ENCODE measurements at regions not wholly inside any gene's neighbourhood (a gene's known extent, or its start where the extent isn't known, plus 50 kb on each side); places are given as distances from the start of the nearest gene placed in this dataset.

DNA sequence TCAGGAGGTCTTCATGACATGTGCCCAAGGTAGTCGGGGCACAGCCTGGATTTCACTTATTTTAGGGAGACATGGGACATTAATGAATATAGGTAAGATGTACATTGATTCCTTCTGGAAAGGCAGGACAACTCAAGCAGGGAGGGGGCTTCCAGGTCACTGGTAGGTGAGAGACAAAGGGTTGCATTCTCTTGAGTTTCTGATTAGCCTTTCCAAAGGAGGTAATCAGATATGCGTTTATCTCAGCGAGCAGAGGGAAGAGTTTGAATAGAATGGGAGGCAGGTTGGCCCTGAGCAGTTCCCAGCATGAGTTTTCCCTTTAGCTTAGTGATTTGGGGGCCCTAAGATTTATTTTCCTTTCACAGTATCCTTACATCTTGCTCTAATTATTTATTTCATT, 443.8 kb upstream of the EEF2KMT start:
- Histone ChIP-seq H3K27ac (ENCODE audit: insufficient read depth, low read depth, low read length) (no peak overlapping the region), H2AFZ (ENCODE audit: low read depth, low read length) (no peak overlapping the region), H3K79me2 (ENCODE audit: control insufficient read depth, insufficient read depth, low read length) (no peaks in the 10 kb centered on the region), H3K4me2 (ENCODE audit: insufficient read depth, low read length) (no peak overlapping the region), H3K9me3 (replicated peaks; ENCODE audit: control insufficient read depth, insufficient read depth, low read length) (no peaks in the 10 kb centered on the region), H4K20me1 (replicated peaks; ENCODE audit: control insufficient read depth, extremely low read depth, insufficient read depth, low read length) (no peaks in the 10 kb centered on the region), H3K9ac (replicated peaks; ENCODE audit: extremely low read depth, insufficient read depth, low read length) (no peak overlapping the region), H3K27me3 (ENCODE audit: control insufficient read depth in 2 of 2, insufficient read depth in 2 of 2, low read length in 2 of 2) (no peaks in the 10 kb centered on the region), H3K9me1 (replicated peaks; ENCODE audit: control insufficient read depth, extremely low read depth, insufficient read depth, low read length) (no peaks in the 10 kb centered on the region), H3K4me3 (replicated peaks in 1 of 3; ENCODE audit: insufficient read depth in 1 of 3, low read depth in 1 of 3, low read length in 3 of 3) (no peak overlapping the region), H3K4me1 (ENCODE audit: control insufficient read depth, extremely low read depth, insufficient read depth, low read length) (no peaks in the 10 kb centered on the region), H3K36me3 (ENCODE audit: control insufficient read depth in 2 of 2, extremely low read depth in 1 of 2, insufficient read depth in 2 of 2, low read length in 2 of 2) (no peaks in the 10 kb centered on the region)
- FAIRE-seq (no peak), DNase-seq (ENCODE audit: low read depth, low spot score) (no peak)
- dilution Hi-C loops (cut with MboI; ENCODE audit: extremely low pct_ligation_motif_present, low sequenced_read_pairs) (no loop called here), intact Hi-C loops (cut with micrococcal nuclease) (no loop called here)
- TF ChIP-seq JUN (IDR thresholded peaks at IDR 0.05; ENCODE audit: borderline replicate concordance, insufficient read depth, insufficient read length, low read depth), result no peak
- TF ChIP-seq, protein P1, sequence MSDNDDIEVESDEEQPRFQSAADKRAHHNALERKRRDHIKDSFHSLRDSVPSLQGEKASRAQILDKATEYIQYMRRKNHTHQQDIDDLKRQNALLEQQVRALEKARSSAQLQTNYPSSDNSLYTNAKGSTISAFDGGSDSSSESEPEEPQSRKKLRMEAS (IDR thresholded peaks at IDR 0.05; ENCODE audit: insufficient read depth, insufficient read length), result no peak
- no peak for TF ChIP-seq POLR2A (IDR thresholded peaks at IDR 0.05; ENCODE audit: low read depth, low read length)
- no peak for TF ChIP-seq POLR2AphosphoS5 (IDR thresholded peaks at IDR 0.05; ENCODE audit: insufficient read depth, low read depth, low read length)
- no peak for TF ChIP-seq FOS (IDR thresholded peaks at IDR 0.05; ENCODE audit: borderline replicate concordance, insufficient read depth, low read length)
- no peak for TF ChIP-seq MYC (IDR thresholded peaks at IDR 0.05; ENCODE audit: low read depth, low read length)
- TF ChIP-seq, protein P2, sequence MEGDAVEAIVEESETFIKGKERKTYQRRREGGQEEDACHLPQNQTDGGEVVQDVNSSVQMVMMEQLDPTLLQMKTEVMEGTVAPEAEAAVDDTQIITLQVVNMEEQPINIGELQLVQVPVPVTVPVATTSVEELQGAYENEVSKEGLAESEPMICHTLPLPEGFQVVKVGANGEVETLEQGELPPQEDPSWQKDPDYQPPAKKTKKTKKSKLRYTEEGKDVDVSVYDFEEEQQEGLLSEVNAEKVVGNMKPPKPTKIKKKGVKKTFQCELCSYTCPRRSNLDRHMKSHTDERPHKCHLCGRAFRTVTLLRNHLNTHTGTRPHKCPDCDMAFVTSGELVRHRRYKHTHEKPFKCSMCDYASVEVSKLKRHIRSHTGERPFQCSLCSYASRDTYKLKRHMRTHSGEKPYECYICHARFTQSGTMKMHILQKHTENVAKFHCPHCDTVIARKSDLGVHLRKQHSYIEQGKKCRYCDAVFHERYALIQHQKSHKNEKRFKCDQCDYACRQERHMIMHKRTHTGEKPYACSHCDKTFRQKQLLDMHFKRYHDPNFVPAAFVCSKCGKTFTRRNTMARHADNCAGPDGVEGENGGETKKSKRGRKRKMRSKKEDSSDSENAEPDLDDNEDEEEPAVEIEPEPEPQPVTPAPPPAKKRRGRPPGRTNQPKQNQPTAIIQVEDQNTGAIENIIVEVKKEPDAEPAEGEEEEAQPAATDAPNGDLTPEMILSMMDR (IDR thresholded peaks at IDR 0.05; ENCODE audit: extremely low read depth in 1 of 2, insufficient read depth in 1 of 2, low read depth in 1 of 2, low read length in 2 of 2), result no peak
- TF ChIP-seq EZH2 (IDR thresholded peaks at IDR 0.05; ENCODE audit: borderline replicate concordance, low read depth, low read length, severe bottlenecking), result no peak
- TF ChIP-seq GATA2 (IDR thresholded peaks at IDR 0.05; ENCODE audit: insufficient read depth, insufficient read length, low read depth, low read length), result no peak
- POLR2A ChIA-PET, result no interaction called here
- CTCF ChIA-PET, result no interaction called here
- BruUV-seq (replicated peaks), result no TSS peak
